H9 (cell line): ENCODE measurements at regions not wholly inside any gene's neighbourhood (a gene's known extent, or its start where the extent isn't known, plus 50 kb on each side); places are given as distances from the start of the nearest gene placed in this dataset.

Experiments
- DNase-seq: peaks from one replicate; pipeline ENCODE4 v3.0.0-alpha.2; 2017
- H2AFZ ChIP-seq: one replicate; pipeline ENCODE4 v1.6.1; 2013; ENCODE audit warnings: mild to moderate bottlenecking, low read length, control low read depth, moderate library complexity
- H2AK5ac ChIP-seq: 2 replicates; pipeline ENCODE4 v1.6.1; 2013; ENCODE audit warnings: low read length, control low read depth, mixed read lengths; ENCODE audit not compliant: insufficient read length
- H2BK120ac ChIP-seq: one replicate; pipeline ENCODE4 v1.6.1; 2013; ENCODE audit warnings: low read depth, mild to moderate bottlenecking, low read length, control low read depth, inconsistent platforms; ENCODE audit not compliant: poor library complexity, severe bottlenecking
- H2BK12ac ChIP-seq: 2 replicates; pipeline ENCODE4 v1.6.1; 2013; ENCODE audit warnings: low read length, control low read depth, mixed read lengths, low read depth; ENCODE audit not compliant: insufficient read length
- H2BK15ac ChIP-seq: 2 replicates; pipeline ENCODE4 v1.6.1; 2013; ENCODE audit warnings: low read depth, low read length, control low read depth
- H2BK20ac ChIP-seq: one replicate; pipeline ENCODE4 v1.6.1; 2013; ENCODE audit warnings: low read depth, mild to moderate bottlenecking, low read length, control low read depth, inconsistent platforms; ENCODE audit not compliant: poor library complexity, severe bottlenecking
- H2BK5ac ChIP-seq: 2 replicates; pipeline ENCODE4 v1.6.1; 2013; ENCODE audit warnings: low read length, control low read depth, mixed read lengths; ENCODE audit not compliant: insufficient read length
- H3K14ac ChIP-seq: 2 replicates; pipeline ENCODE4 v1.6.1; 2013; ENCODE audit warnings: low read length, control low read depth; ENCODE audit not compliant: insufficient read depth
- H3K18ac ChIP-seq: 2 replicates; pipeline ENCODE4 v1.6.1; 2013; ENCODE audit warnings: low read depth, mild to moderate bottlenecking, mixed read lengths, low read length, control low read depth; ENCODE audit not compliant: insufficient read length
- H3K23ac ChIP-seq: 2 replicates; pipeline ENCODE4 v1.6.1; 2013; ENCODE audit warnings: low read length, control low read depth, mixed read lengths, low read depth; ENCODE audit not compliant: insufficient read length
- H3K23me2 ChIP-seq: 2 replicates; pipeline ENCODE4 v1.6.1; 2013; ENCODE audit warnings: low read depth, mild to moderate bottlenecking, mixed read lengths, low read length, control low read depth; ENCODE audit not compliant: insufficient read length, poor library complexity, severe bottlenecking
- H3K27ac ChIP-seq: 2 replicates; pipeline ENCODE4 v1.5.1; 2013; ENCODE audit warnings: low read length, control low read depth, mixed read lengths, low read depth; ENCODE audit not compliant: insufficient read length
- H3K27me3 ChIP-seq: 2 replicates; pipeline ENCODE4 v1.6.1; 2013; ENCODE audit warnings: low read length, control low read depth, inconsistent platforms; ENCODE audit not compliant: insufficient read depth
- H3K4ac ChIP-seq: 2 replicates; pipeline ENCODE4 v1.6.1; 2013; ENCODE audit warnings: low read depth, mild to moderate bottlenecking, control low read depth, inconsistent platforms, low read length, moderate library complexity
- H3K4me1 ChIP-seq: 2 replicates; pipeline ENCODE4 v1.6.1; 2013; ENCODE audit warnings: low read length, control low read depth, inconsistent platforms; ENCODE audit not compliant: insufficient read depth
- H3K4me2 ChIP-seq: 2 replicates; pipeline ENCODE4 v1.6.1; 2013; ENCODE audit warnings: low read length, control low read depth, mixed read lengths; ENCODE audit not compliant: insufficient read length, insufficient read depth
- H3K56ac ChIP-seq: 2 replicates; pipeline ENCODE4 v1.6.1; 2013; ENCODE audit warnings: low read depth, mild to moderate bottlenecking, mixed read lengths, low read length, control low read depth; ENCODE audit not compliant: insufficient read length
- H3K79me1 ChIP-seq: 2 replicates; pipeline ENCODE4 v1.6.1; 2013; ENCODE audit warnings: low read depth, mild to moderate bottlenecking, moderate library complexity, low read length, control low read depth, inconsistent platforms; ENCODE audit not compliant: insufficient read depth, poor library complexity, severe bottlenecking
- H3K79me2 ChIP-seq: 2 replicates; pipeline ENCODE4 v1.6.1; 2013; ENCODE audit warnings: low read length, control low read depth, inconsistent platforms; ENCODE audit not compliant: insufficient read depth
- H3K9ac ChIP-seq: 2 replicates; pipeline ENCODE4 v1.6.1; 2013; ENCODE audit warnings: low read length, control low read depth, mixed read lengths; ENCODE audit not compliant: insufficient read length; ENCODE audit errors: extremely low read depth
- H3K9me3 ChIP-seq: one replicate; pipeline ENCODE4 v1.6.1; 2013; ENCODE audit warnings: low read depth, low read length, inconsistent platforms; ENCODE audit not compliant: control insufficient read depth
- H3T11ph ChIP-seq: one replicate; pipeline ENCODE4 v1.6.1; 2013; ENCODE audit warnings: mild to moderate bottlenecking, low read length, control low read depth, inconsistent platforms
- H4K20me1 ChIP-seq: one replicate; pipeline ENCODE4 v1.6.1; 2013; ENCODE audit not compliant: control insufficient read depth, insufficient read length, insufficient read depth
- H4K5ac ChIP-seq: 2 replicates; pipeline ENCODE4 v1.6.1; 2013; ENCODE audit warnings: low read depth, mild to moderate bottlenecking, mixed read lengths, low read length, control low read depth; ENCODE audit not compliant: insufficient read length
- H4K8ac ChIP-seq: replicated peaks from 2 replicates; pipeline ENCODE4 v1.6.1; 2013; ENCODE audit warnings: low read length, control low read depth, mixed read lengths, low read depth; ENCODE audit not compliant: insufficient read length
- H4K91ac ChIP-seq: 2 replicates; pipeline ENCODE4 v1.6.1; 2013; ENCODE audit warnings: low read depth, mild to moderate bottlenecking, moderate library complexity, mixed read lengths, low read length, control low read depth; ENCODE audit not compliant: insufficient read length
- H3K27ac Mint-ChIP-seq, 3 experiments: 2 replicates in 2 of 3; 3 replicates in 1 of 3; pipeline ENCODE4 v1.8.0; 2020 to 2021; ENCODE audit warnings: mixed read lengths in 3 of 3, mild to moderate bottlenecking in 1 of 3, moderate library complexity in 1 of 3
- H3K27me3 Mint-ChIP-seq: 2 replicates; pipeline ENCODE4 v1.8.0; 2021; ENCODE audit warnings: low read depth, mild to moderate bottlenecking, moderate library complexity, mixed read lengths
- H3K36me3 Mint-ChIP-seq, 3 experiments: 2 replicates in 2 of 3; 3 replicates in 1 of 3; pipeline ENCODE4 v1.8.0; 2020 to 2021; ENCODE audit warnings: low read depth in 3 of 3, mixed read lengths in 3 of 3; ENCODE audit not compliant: insufficient read depth in 1 of 3
- H3K4me1 Mint-ChIP-seq, 2 experiments: 2 replicates each; pipeline ENCODE4 v1.8.0; 2020; ENCODE audit warnings: mixed read lengths in 2 of 2
- H3K4me3 Mint-ChIP-seq, 2 experiments: 2 replicates in 1 of 2; 3 replicates in 1 of 2; pipeline ENCODE4 v1.8.0; 2020 to 2021; ENCODE audit warnings: mild to moderate bottlenecking in 2 of 2, mixed read lengths in 2 of 2, moderate library complexity in 1 of 2
- H3K9me3 Mint-ChIP-seq, 2 experiments: 2 replicates in 1 of 2; 3 replicates in 1 of 2; pipeline ENCODE4 v1.8.0; 2020; ENCODE audit warnings: mild to moderate bottlenecking in 2 of 2, mixed read lengths in 2 of 2, moderate library complexity in 1 of 2
- WGBS: extraction: QIAGEN DNeasy Blood & Tissue Kit; methylation state at CpG from one replicate; pipeline ENCODE4 v1.1.7; 2013; ENCODE audit warnings: missing lambda C conversion rate, low lambda C conversion rate, mixed read lengths; ENCODE audit not compliant: insufficient read length; ENCODE audit errors: extremely low coverage; 5-methylcytosine and 5-hydroxymethylcytosine counted together
- TF ChIP-seq, protein P1 (sequence below): fragments of 200-600 bp; sonication (generic); conservative IDR thresholded peaks from 3 replicates; pipeline ENCODE4 v1.8.0; 2021; ENCODE audit warnings: antibody characterized with exemption, mild to moderate bottlenecking

GRCh38 chr11:103648670-103649400 is 387.6 kb upstream of the DDI1 start:
- H3K79me2 ChIP-seq = no peaks in the 10 kb centered on the region
- WGBS = no CpG with 5 or more reads among the region's 1 CpG

More at GRCh38 chr11:103648670-103649400, 387.6 kb upstream of the DDI1 start:
- TF ChIP-seq, protein P1, sequence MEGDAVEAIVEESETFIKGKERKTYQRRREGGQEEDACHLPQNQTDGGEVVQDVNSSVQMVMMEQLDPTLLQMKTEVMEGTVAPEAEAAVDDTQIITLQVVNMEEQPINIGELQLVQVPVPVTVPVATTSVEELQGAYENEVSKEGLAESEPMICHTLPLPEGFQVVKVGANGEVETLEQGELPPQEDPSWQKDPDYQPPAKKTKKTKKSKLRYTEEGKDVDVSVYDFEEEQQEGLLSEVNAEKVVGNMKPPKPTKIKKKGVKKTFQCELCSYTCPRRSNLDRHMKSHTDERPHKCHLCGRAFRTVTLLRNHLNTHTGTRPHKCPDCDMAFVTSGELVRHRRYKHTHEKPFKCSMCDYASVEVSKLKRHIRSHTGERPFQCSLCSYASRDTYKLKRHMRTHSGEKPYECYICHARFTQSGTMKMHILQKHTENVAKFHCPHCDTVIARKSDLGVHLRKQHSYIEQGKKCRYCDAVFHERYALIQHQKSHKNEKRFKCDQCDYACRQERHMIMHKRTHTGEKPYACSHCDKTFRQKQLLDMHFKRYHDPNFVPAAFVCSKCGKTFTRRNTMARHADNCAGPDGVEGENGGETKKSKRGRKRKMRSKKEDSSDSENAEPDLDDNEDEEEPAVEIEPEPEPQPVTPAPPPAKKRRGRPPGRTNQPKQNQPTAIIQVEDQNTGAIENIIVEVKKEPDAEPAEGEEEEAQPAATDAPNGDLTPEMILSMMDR = no peak
- Mint-ChIP-seq H3K27ac (no peak overlapping the region), H3K27me3 (no peaks in the 10 kb centered on the region; the same call in 1 of the 2 replicates), H3K9me3 (peaks cover 21 to 25% of the 10 kb centered on the region in 2 experiments), H3K36me3 (peaks cover 8 to 25% (median 10%) of the 10 kb centered on the region in 3 experiments), H3K4me1 (no peaks in the 10 kb centered on the region), H3K4me3 (no peak overlapping the region)
- no peak overlapping the region for H3K23ac ChIP-seq
- H3K56ac ChIP-seq = no peak overlapping the region
- no peaks in the 10 kb centered on the region for H3K79me1 ChIP-seq
- DNase-seq = no peak
- no peaks in the 10 kb centered on the region for H3K4me1 ChIP-seq
- no peak overlapping the region for H2AK5ac ChIP-seq
- no peaks in the 10 kb centered on the region for H4K20me1 ChIP-seq
- H3K9ac ChIP-seq = no peak overlapping the region
- peaks cover 14% of the 10 kb centered on the region for H3K9me3 ChIP-seq
- no peak overlapping the region for H2BK12ac ChIP-seq
- no peak overlapping the region for H4K8ac ChIP-seq
- no peaks in the 10 kb centered on the region for H3K23me2 ChIP-seq
- H2BK20ac ChIP-seq = no peak overlapping the region
- no peak overlapping the region for H3K27ac ChIP-seq
- no peak overlapping the region for H2AFZ ChIP-seq
- no peak overlapping the region for H3T11ph ChIP-seq
- H2BK5ac ChIP-seq = no peak overlapping the region
- H3K27me3 ChIP-seq = no peaks in the 10 kb centered on the region
- no peak overlapping the region for H2BK15ac ChIP-seq
- no peak overlapping the region for H4K5ac ChIP-seq
- H4K91ac ChIP-seq = no peak overlapping the region
- H3K14ac ChIP-seq = no peak overlapping the region
- H3K4ac ChIP-seq = no peak overlapping the region
- H3K18ac ChIP-seq = no peak overlapping the region
- H2BK120ac ChIP-seq = no peak overlapping the region
- no peak overlapping the region for H3K4me2 ChIP-seq
